Osteocyte (in vitro differentiated cells): ENCODE measurements at regions not wholly inside any gene's neighbourhood (a gene's known extent, or its start where the extent isn't known, plus 50 kb on each side); places are given as distances from the start of the nearest gene placed in this dataset.
"Not testable (repeated sequence)": the region's sequence is repeated elsewhere in the genome, so short reads cannot be mapped to it uniquely, and the experiment has no call there.

Experiments
- DNase-seq: peaks from one replicate; pipeline ENCODE4 v3.0.0; 2021; ENCODE audit warnings: mixed read lengths; ENCODE audit not compliant: unreplicated experiment; ENCODE audit errors: extremely low spot score
- H3K27ac Mint-ChIP-seq: one replicate; pipeline ENCODE4 v1.8.0; 2021; ENCODE audit warnings: mild to moderate bottlenecking, mixed read lengths; ENCODE audit not compliant: unreplicated experiment
- H3K27me3 Mint-ChIP-seq: one replicate; pipeline ENCODE4 v1.8.0; 2021; ENCODE audit warnings: mixed read lengths; ENCODE audit not compliant: unreplicated experiment
- H3K36me3 Mint-ChIP-seq: one replicate; pipeline ENCODE4 v1.8.0; 2021; ENCODE audit warnings: mixed read lengths; ENCODE audit not compliant: unreplicated experiment
- H3K4me1 Mint-ChIP-seq: one replicate; pipeline ENCODE4 v1.8.0; 2021; ENCODE audit warnings: mixed read lengths; ENCODE audit not compliant: unreplicated experiment
- H3K4me3 Mint-ChIP-seq: one replicate; pipeline ENCODE4 v1.8.0; 2021; ENCODE audit warnings: mild to moderate bottlenecking, moderate library complexity, mixed read lengths; ENCODE audit not compliant: unreplicated experiment
- H3K9me3 Mint-ChIP-seq: one replicate; pipeline ENCODE4 v1.8.0; 2021; ENCODE audit warnings: mixed read lengths; ENCODE audit not compliant: unreplicated experiment
- CTCF ChIP-seq: fragments of 200-600 bp; sonication (generic); IDR thresholded peaks from 2 replicates; pipeline ENCODE4 v1.5.0; 2021; ENCODE audit warnings: antibody characterized with exemption, mild to moderate bottlenecking, moderate library complexity

DNA sequence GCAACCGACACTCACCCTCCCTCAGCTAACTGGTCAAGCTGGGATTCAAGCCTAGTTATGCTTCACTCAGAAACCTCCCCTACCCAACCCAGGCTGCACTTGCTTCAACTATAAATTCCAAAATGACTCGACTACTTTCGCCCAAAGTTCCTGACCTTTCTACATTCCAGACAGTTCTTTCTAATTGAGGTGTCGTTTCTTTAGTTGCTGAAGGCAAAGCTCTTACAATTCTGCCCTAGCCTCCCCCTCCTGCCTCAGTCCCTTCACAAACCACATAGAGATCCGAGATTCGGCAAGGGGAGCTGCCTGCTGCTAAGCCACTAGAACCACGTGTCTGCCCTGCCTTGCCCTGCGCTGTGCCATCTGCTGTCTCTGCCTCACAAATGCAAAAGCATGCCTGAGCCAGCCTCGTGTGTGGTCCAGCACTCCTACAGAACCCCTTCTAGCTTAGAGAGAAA, 74.7 kb upstream of the SH3GL3 start:
- Mint-ChIP-seq H3K27me3 (peaks cover 51% of the 10 kb centered on the region), H3K36me3 (no peaks in the 10 kb centered on the region), H3K4me1 (no peaks in the 10 kb centered on the region), H3K27ac (no peak overlapping the region), H3K9me3 (no peaks in the 10 kb centered on the region), H3K4me3 (no peak overlapping the region)
- no peak for TF ChIP-seq CTCF
- DNase-seq = peak; percentile 46

- H3K36me3 Mint-ChIP-seq = no peaks in the 10 kb centered on the region
- H3K27me3 Mint-ChIP-seq = peaks cover 6% of the 10 kb centered on the region
- no peak overlapping the region for H3K27ac Mint-ChIP-seq
- H3K9me3 Mint-ChIP-seq = no peaks in the 10 kb centered on the region
- no peak overlapping the region for H3K4me3 Mint-ChIP-seq
- peaks cover 4% of the 10 kb centered on the region for H3K4me1 Mint-ChIP-seq
- no peak for TF ChIP-seq CTCF
- DNase-seq = no peak
Measured at GRCh38 chr15:83378921-83379578, 68.1 kb upstream of the SH3GL3 start.

DNA sequence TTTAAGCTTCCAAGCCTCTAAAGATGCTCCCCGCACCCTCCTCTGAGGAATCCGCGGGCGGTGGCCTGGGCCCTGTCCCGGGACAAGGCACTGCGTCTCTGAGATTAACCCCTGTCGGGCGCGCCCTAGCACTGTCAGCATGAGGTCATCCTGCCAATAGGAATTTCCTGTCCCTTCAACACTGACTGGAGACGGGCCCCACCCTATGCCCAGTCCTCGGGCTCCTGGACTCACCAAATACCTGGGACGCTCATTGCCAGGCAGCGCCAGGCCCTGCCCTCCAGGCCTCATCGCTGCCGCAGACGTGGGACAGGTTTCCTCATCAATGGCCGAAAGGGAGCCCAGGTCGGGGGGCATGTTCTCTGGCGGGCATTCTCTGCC, 67.6 kb upstream of the SH3GL3 start:
- H3K4me3 Mint-ChIP-seq = no peak overlapping the region
- peaks cover under 1% of the 10 kb centered on the region for H3K27me3 Mint-ChIP-seq
- no peaks in the 10 kb centered on the region for H3K9me3 Mint-ChIP-seq
- TF ChIP-seq CTCF = no peak
- H3K27ac Mint-ChIP-seq = no peak overlapping the region
- peaks cover 4% of the 10 kb centered on the region for H3K4me1 Mint-ChIP-seq
- no peak for DNase-seq
- H3K36me3 Mint-ChIP-seq = no peaks in the 10 kb centered on the region

DNA sequence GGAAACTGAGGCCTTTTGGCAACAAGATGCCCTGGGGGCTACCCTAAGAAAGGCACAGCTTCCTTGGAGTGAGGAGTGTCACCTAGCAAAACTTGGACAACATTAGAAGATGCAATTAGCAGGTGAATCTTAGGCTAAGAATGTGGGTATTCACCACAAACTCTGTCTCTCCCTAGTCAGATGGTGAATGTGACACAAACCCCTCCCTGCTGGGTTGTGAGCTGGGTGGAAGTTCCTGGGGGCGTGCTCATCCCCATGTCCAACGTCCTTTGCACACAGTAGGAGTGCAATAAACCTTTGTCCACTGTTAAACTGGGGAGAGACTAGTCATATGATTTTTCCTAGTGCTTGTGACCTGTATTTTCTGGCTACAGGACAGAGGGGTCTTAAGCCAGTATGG, 67.1 kb upstream of the SH3GL3 start:
- peaks cover 4% of the 10 kb centered on the region for H3K4me1 Mint-ChIP-seq
- H3K4me3 Mint-ChIP-seq = no peak overlapping the region
- H3K9me3 Mint-ChIP-seq = no peaks in the 10 kb centered on the region
- no peaks in the 10 kb centered on the region for H3K36me3 Mint-ChIP-seq
- DNase-seq = no peak
- no peaks in the 10 kb centered on the region for H3K27me3 Mint-ChIP-seq
- no peak overlapping the region for H3K27ac Mint-ChIP-seq
- TF ChIP-seq CTCF = no peak

DNA sequence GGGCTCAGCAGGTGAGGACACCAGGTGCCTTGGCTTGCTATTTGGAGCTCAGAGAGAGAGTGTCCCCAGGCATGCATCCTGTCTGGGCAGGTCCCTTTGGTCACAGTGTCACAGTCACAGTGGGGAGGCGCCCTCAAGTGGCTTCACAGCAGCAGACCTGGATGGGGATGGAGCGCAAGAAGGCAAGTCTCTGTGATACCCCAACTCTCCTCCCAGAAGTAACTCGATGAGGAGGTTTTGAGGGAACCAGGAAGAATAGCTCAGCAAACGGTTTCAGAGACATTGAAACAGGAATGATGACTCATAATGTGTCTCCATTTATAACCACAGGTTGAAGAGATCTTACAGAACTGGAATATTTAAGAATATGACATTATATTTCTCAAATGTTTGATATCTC, 66.5 kb upstream of the SH3GL3 start:
- H3K36me3 Mint-ChIP-seq = no peaks in the 10 kb centered on the region
- no peak overlapping the region for H3K27ac Mint-ChIP-seq
- TF ChIP-seq CTCF = peak; percentile 37
- no peaks in the 10 kb centered on the region for H3K27me3 Mint-ChIP-seq
- H3K9me3 Mint-ChIP-seq = no peaks in the 10 kb centered on the region
- peaks cover 4% of the 10 kb centered on the region for H3K4me1 Mint-ChIP-seq
- no peak overlapping the region for H3K4me3 Mint-ChIP-seq
- no peak for DNase-seq

GRCh38 chr15:83383608-83384139, 63.5 kb upstream of the SH3GL3 start:
- H3K9me3 Mint-ChIP-seq, H3K4me1 Mint-ChIP-seq, H3K27ac Mint-ChIP-seq, H3K27me3 Mint-ChIP-seq, H3K36me3 Mint-ChIP-seq: not testable (repeated sequence)
- peak; percentile 63 for DNase-seq
- H3K4me3 Mint-ChIP-seq = peak overlapping the region; percentile 70
